Activated T-helper 17 cell treated with anti-CD3 and anti-CD28 coated beads, Interleukin-2, amount 50 U/mL, for 72 hours (primary cell): ENCODE measurements at regions not wholly inside any gene's neighbourhood (a gene's known extent, or its start where the extent isn't known, plus 50 kb on each side); places are given as distances from the start of the nearest gene placed in this dataset.
"Not testable (repeated sequence)": the region's sequence is repeated elsewhere in the genome, so short reads cannot be mapped to it uniquely, and the experiment has no call there.

ENCODE experiments used
- ATAC-seq: fragments of 150-1000 bp; cut with Tn5 transposase; replicated peaks from 2 replicates; pipeline ENCODE4 v1.10.0; 2021; ENCODE audit warnings: mild to moderate bottlenecking, moderate library complexity
- H3K27ac Mint-ChIP-seq: one replicate; pipeline ENCODE4 v1.8.0; 2022; ENCODE audit warnings: mixed read lengths
- H3K27me3 Mint-ChIP-seq: one replicate; pipeline ENCODE4 v1.8.0; 2022; ENCODE audit warnings: mixed read lengths
- H3K36me3 Mint-ChIP-seq: one replicate; pipeline ENCODE4 v1.8.0; 2022; ENCODE audit warnings: low read depth, mild to moderate bottlenecking, mixed read lengths
- H3K4me1 Mint-ChIP-seq: one replicate; pipeline ENCODE4 v1.8.0; 2022; ENCODE audit warnings: mixed read lengths
- H3K4me3 Mint-ChIP-seq: one replicate; pipeline ENCODE4 v1.8.0; 2022; ENCODE audit warnings: mild to moderate bottlenecking, mixed read lengths
- H3K9me3 Mint-ChIP-seq: one replicate; pipeline ENCODE4 v1.8.0; 2022; ENCODE audit warnings: mixed read lengths

DNA sequence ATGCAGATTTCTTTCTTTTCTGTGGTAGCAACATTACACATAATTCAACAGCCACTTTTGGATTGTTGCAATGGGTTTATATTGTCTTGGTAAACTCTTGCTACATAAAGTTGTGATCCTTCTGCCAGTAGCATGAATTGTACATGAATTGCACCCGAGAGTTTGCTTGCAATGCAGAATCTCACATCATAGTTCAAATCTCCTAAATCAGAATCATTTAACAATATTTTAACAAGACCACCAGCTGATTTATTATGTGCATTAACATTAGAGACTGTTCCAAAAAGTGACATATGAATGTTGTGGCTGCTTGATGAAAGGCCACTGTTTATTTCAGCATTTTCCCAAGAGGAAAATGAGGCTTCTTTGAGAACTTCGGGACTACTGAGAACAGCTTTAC, 1491.8 kb upstream of the NUDT12 start:
- no peak overlapping the region for H3K27ac Mint-ChIP-seq
- peaks cover 19% of the 10 kb centered on the region for H3K9me3 Mint-ChIP-seq
- H3K36me3 Mint-ChIP-seq: no peaks in the 10 kb centered on the region
- no peaks in the 10 kb centered on the region for H3K4me1 Mint-ChIP-seq
- H3K4me3 Mint-ChIP-seq: no peak overlapping the region
- no peak for ATAC-seq
- H3K27me3 Mint-ChIP-seq: no peaks in the 10 kb centered on the region

GRCh38 chr5:105042623-105043022, 1480.0 kb upstream of the NUDT12 start:
- Mint-ChIP-seq H3K27ac (no peak overlapping the region), H3K4me1 (no peaks in the 10 kb centered on the region), H3K36me3 (no peaks in the 10 kb centered on the region), H3K4me3 (no peak overlapping the region), H3K27me3 (no peaks in the 10 kb centered on the region), H3K9me3 (peaks cover 14% of the 10 kb centered on the region)
- ATAC-seq: no peak

DNA sequence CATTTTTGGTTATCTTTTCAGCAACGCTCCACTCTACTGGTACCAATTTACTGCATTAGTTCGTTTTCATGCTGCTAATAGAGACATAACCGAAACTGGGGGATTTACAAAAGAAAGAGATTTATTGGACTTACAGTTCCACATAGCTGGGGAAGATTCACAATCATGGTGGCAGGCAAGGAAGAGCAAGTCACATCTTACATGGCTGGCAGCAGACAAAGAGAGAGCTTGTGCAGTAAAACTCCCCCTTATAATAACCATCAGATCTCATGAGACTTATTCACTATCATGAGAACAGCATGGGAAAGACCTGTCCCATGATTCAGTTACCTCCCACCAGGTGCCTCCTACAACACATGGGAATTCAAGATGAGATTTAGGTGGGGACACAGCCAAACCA, 1474.2 kb upstream of the NUDT12 start:
- H3K9me3 Mint-ChIP-seq: peaks cover 28% of the 10 kb centered on the region
- H3K4me1 Mint-ChIP-seq, H3K27me3 Mint-ChIP-seq, H3K36me3 Mint-ChIP-seq, ATAC-seq, H3K4me3 Mint-ChIP-seq, H3K27ac Mint-ChIP-seq: not testable (repeated sequence)

DNA sequence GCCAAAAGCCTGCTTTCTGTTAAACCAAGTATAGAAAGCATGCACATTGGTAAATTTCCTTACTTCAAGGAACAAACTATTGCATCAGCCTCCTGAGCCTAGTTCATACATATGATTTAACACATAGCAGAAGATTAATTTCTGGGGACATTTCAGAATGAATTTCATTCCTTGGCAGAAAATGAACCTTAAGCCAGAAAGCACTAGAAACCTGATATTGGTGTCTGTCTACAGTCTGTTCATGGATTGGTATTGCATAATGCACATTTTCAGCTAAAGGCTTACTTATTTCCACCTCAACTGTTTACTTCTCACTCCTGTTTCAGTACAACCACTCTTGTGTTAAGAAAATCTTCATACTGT, 1471.8 kb upstream of the NUDT12 start:
- H3K4me3 Mint-ChIP-seq: no peak overlapping the region
- H3K27ac Mint-ChIP-seq: no peak overlapping the region
- ATAC-seq: no peak
- H3K9me3 Mint-ChIP-seq: peaks cover 24% of the 10 kb centered on the region
- H3K36me3 Mint-ChIP-seq: no peaks in the 10 kb centered on the region
- H3K27me3 Mint-ChIP-seq: no peaks in the 10 kb centered on the region
- no peaks in the 10 kb centered on the region for H3K4me1 Mint-ChIP-seq

DNA sequence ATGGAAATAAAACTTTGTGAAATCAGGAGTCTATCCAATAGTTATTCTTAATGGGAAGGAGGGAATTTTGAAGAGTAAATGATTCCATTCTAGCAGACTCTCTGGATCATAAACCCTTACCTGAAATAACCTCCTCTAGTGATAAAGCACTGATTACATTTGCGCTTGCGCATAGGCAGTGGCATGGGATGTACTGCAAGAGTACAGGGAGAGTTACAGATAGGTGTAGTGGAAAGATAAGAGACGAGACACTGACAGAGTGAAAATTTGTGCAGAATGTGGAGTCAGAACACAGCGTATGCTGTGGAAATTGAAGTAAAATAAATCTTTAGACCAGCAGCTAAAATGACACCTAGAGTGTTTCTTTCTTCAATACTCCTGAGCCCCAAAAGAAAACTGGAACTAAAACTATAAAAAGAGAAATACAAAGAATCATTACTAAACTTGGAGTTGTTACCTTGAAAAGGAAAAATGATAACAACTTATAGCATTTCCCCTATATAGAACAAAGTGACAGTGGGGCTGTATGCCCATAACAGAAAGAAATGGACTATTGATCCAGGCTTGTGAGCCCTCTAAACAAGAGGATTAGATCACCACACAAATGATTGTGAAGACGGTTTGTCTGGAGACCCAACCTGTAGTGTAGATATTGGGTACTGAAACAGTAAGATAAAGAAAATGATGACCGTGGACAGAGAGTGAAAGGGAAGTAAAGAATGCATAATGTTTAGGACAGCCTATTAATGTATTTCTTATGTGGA, 1471.2 kb upstream of the NUDT12 start:
- Mint-ChIP-seq H3K4me3 (no peak overlapping the region), H3K27me3 (no peaks in the 10 kb centered on the region), H3K4me1 (no peaks in the 10 kb centered on the region), H3K9me3 (peaks cover 20% of the 10 kb centered on the region), H3K36me3 (no peaks in the 10 kb centered on the region), H3K27ac (no peak overlapping the region)
- ATAC-seq: no peak

GRCh38 chr5:105032917-105033316, 1470.3 kb upstream of the NUDT12 start:
- Mint-ChIP-seq H3K27me3 (no peaks in the 10 kb centered on the region), H3K4me1 (no peaks in the 10 kb centered on the region), H3K36me3 (no peaks in the 10 kb centered on the region), H3K4me3 (no peak overlapping the region), H3K9me3 (peaks cover 14% of the 10 kb centered on the region), H3K27ac (no peak overlapping the region)
- no peak for ATAC-seq

GRCh38 chr5:105030153-105030552, 1467.6 kb upstream of the NUDT12 start:
- Mint-ChIP-seq H3K27me3 (no peaks in the 10 kb centered on the region), H3K9me3 (peaks cover 10% of the 10 kb centered on the region)

DNA sequence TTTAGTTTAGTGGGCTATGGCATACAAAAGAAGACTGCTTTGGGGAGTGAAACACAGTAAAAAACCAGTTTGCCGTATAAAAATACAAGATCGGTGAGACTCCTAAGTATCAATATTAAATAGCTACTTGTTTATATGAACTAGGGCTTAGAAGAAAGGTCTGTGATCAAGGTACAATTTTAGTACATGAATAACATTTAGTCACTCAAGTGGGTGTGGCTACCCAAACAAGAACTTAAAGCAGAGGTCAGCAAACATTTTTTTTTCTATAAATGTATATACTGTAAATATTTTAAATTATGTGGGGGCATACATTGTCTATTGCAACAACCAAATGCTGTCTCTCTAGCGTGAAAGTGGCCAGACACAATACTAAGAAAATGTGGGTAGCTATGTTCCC, 1452.5 kb upstream of the NUDT12 start:
- no peak overlapping the region for H3K4me3 Mint-ChIP-seq
- no peak overlapping the region for H3K27ac Mint-ChIP-seq
- H3K27me3 Mint-ChIP-seq: no peaks in the 10 kb centered on the region
- no peaks in the 10 kb centered on the region for H3K36me3 Mint-ChIP-seq
- peaks cover 9% of the 10 kb centered on the region for H3K9me3 Mint-ChIP-seq
- ATAC-seq: no peak
- H3K4me1 Mint-ChIP-seq: no peaks in the 10 kb centered on the region

More at GRCh38 chr5:105030153-105030552, 1467.6 kb upstream of the NUDT12 start:
- Mint-ChIP-seq H3K4me1 (no peaks in the 10 kb centered on the region), H3K4me3 (no peak overlapping the region), H3K27ac (no peak overlapping the region), H3K36me3 (no peaks in the 10 kb centered on the region)
- no peak for ATAC-seq

GRCh38 chr5:104998572-104998971, 1436.0 kb upstream of the NUDT12 start:
- H3K27ac Mint-ChIP-seq: no peak overlapping the region
- no peak for ATAC-seq
- H3K4me1 Mint-ChIP-seq: no peaks in the 10 kb centered on the region
- H3K4me3 Mint-ChIP-seq: no peak overlapping the region
- H3K9me3 Mint-ChIP-seq: peaks cover 5% of the 10 kb centered on the region
- no peaks in the 10 kb centered on the region for H3K36me3 Mint-ChIP-seq
- no peaks in the 10 kb centered on the region for H3K27me3 Mint-ChIP-seq

- Mint-ChIP-seq H3K4me3 (no peak overlapping the region), H3K27ac (no peak overlapping the region), H3K36me3 (no peaks in the 10 kb centered on the region), H3K4me1 (no peaks in the 10 kb centered on the region), H3K9me3 (peaks cover 4% of the 10 kb centered on the region), H3K27me3 (no peaks in the 10 kb centered on the region)
- no peak for ATAC-seq
Measured at GRCh38 chr5:104998169-104998568, 1435.6 kb upstream of the NUDT12 start.

GRCh38 chr5:104987074-104987473, 1424.5 kb upstream of the NUDT12 start:
- Mint-ChIP-seq H3K4me1 (no peaks in the 10 kb centered on the region), H3K27me3 (no peaks in the 10 kb centered on the region), H3K27ac (no peak overlapping the region), H3K9me3 (peaks cover 22% of the 10 kb centered on the region), H3K36me3 (no peaks in the 10 kb centered on the region), H3K4me3 (no peak overlapping the region)
- ATAC-seq: no peak

- ATAC-seq: no peak
- H3K9me3 Mint-ChIP-seq: peaks cover 16% of the 10 kb centered on the region
- no peaks in the 10 kb centered on the region for H3K36me3 Mint-ChIP-seq
- H3K27ac Mint-ChIP-seq: no peak overlapping the region
- no peaks in the 10 kb centered on the region for H3K4me1 Mint-ChIP-seq
- no peaks in the 10 kb centered on the region for H3K27me3 Mint-ChIP-seq
- no peak overlapping the region for H3K4me3 Mint-ChIP-seq
Measured at GRCh38 chr5:104977529-104977928, 1414.9 kb upstream of the NUDT12 start.

DNA sequence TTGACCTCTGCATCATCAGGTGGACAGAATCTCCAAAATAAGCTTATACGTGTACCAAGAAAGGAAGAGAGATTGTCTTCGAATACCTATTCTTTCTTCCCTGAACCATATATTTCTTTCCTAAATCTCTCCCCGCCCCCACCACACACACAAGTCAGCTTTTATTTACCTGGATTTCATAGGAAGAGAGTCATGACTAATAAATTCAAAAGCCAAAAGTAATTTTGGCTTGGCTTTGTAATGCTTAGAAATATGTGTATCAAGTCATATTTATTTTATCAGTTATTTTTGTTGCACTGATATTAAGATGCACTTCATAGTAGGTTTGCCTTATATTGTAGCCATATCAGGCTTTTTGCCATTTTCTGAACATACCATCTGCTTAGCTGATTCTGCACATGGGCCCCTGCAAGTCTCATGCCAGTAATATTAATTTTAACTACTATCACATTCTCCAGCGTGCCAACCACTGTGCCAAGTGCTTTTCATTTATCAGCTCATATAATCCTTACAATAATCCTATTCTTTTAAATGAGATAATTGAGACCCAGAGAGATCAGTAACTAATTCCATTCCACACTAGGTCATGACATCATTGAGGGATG, 1405.3 kb upstream of the NUDT12 start:
- no peak for ATAC-seq
- Mint-ChIP-seq H3K36me3 (no peaks in the 10 kb centered on the region), H3K27ac (no peak overlapping the region), H3K9me3 (peaks cover 3% of the 10 kb centered on the region), H3K27me3 (no peaks in the 10 kb centered on the region), H3K4me3 (no peak overlapping the region), H3K4me1 (no peaks in the 10 kb centered on the region)

- Mint-ChIP-seq H3K27me3 (no peaks in the 10 kb centered on the region), H3K27ac (no peak overlapping the region), H3K4me1 (no peaks in the 10 kb centered on the region), H3K36me3 (no peaks in the 10 kb centered on the region), H3K4me3 (no peak overlapping the region), H3K9me3 (peaks cover 3% of the 10 kb centered on the region)
- no peak for ATAC-seq
Measured at GRCh38 chr5:104965006-104965405, 1402.4 kb upstream of the NUDT12 start.

- no peaks in the 10 kb centered on the region for H3K4me1 Mint-ChIP-seq
- no peaks in the 10 kb centered on the region for H3K36me3 Mint-ChIP-seq
- H3K27ac Mint-ChIP-seq: no peak overlapping the region
- H3K9me3 Mint-ChIP-seq: peaks cover 20% of the 10 kb centered on the region
- no peak for ATAC-seq
- H3K27me3 Mint-ChIP-seq: no peaks in the 10 kb centered on the region
- H3K4me3 Mint-ChIP-seq: no peak overlapping the region
Measured at GRCh38 chr5:104955479-104955878, 1392.9 kb upstream of the NUDT12 start.
